ENCODE measurements at regions not wholly inside any gene's neighbourhood (a gene's known extent, or its start where the extent isn't known, plus 50 kb on each side); places are given as distances from the start of the nearest gene placed in this dataset.
"Not testable (repeated sequence)": the region's sequence is repeated elsewhere in the genome, so short reads cannot be mapped to it uniquely, and the experiment has no call there.

DNA sequence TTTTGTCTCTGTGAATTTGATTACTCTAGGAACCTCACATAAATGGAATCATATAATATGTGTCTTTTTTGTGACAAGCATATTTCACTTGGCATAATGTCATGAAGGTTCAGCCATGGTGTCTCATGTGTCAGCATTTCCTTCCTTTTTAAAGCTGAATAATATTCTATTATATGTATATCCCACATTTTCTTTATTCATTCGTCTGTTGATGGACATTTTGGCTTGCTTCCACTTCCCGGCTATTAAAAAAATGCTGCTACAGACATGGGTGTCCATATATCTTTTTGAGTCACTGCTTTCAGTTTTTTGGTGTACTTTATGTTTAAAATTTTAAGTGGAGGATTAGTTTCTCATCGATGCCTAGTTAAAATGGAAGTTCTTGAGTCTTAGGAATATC, 59.8 kb upstream of the C5orf63 start:
- DNase-seq (ENCODE audit: low read depth): no peak

- DNase-seq (ENCODE audit: low read depth): no peak
These were observed 63.6 kb upstream of the C5orf63 start for GRCh38 chr5:127136908-127137307.

GRCh38 chr5:127143722-127144121, 70.4 kb upstream of the C5orf63 start:
- DNase-seq (ENCODE audit: low read depth): no peak

DNA sequence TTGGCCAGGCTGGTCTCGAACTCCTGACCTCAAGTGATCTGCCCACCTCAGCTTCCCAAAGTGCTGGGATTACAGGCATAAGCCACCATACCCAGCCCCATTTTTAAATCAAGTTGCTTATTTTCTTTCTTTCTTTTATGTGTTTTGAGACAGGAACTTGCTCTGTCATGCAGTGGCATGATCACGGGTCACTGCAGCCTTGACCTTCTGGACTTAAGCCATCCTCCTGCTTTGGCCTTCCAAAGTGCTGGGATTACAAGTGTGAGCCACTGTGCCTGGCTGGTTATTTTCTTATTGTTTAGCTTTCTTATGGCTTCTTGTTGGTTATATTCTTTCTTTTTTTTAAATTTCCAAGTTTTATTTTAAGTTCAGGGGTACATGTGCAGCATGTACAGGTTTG, 79.7 kb upstream of the C5orf63 start:
- DNase-seq (ENCODE audit: low read depth): no peak

DNA sequence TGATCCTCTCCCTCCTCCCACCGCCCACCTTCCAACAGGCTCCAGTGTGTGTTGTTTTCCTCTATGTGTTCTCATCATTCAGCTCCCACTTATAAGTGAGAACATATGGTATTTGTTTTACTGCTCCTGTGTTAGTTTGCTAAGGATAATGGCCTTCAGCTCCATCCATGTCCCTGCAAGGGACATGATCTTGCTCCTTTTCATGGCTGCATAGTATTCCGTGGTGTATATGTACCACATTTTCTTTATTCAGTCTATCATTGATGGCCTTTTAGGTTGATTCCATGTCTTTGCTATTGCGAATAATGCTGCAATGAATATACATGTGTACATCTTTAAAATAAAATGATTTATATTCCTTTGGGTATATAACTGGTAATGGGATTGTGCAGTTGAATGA, 80.2 kb upstream of the C5orf63 start:
- no peak for DNase-seq (ENCODE audit: low read depth)

GRCh38 chr5:127163750-127164149, 90.4 kb upstream of the C5orf63 start:
- no peak for DNase-seq (ENCODE audit: low read depth)

GRCh38 chr5:127170918-127171600, 97.8 kb upstream of the C5orf63 start:
- no peak for DNase-seq (ENCODE audit: low read depth)

GRCh38 chr5:127176769-127177168, 103.5 kb upstream of the C5orf63 start:
- DNase-seq (ENCODE audit: low read depth): no peak

DNA sequence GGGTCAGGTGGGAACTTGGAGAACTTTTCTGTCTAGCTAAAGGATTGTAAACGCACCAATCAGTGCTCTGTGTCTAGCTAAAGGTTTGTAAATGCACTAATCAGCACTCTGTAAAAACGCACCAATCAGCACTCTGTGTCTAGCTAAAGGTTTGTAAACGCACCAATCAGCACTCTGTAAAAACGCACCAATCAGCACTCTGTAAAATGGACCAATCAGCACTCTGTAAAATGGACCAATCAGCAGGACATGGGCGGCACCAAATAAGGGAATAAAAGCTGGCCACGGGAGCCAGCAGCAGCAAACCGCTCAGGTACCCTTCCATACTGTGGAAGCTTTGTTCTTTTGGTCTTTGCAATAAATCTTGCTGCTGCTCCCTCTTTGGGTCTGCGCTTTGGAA, 108.0 kb upstream of the MEGF10 start:
- DNase-seq (ENCODE audit: low read depth): not testable (repeated sequence)

DNA sequence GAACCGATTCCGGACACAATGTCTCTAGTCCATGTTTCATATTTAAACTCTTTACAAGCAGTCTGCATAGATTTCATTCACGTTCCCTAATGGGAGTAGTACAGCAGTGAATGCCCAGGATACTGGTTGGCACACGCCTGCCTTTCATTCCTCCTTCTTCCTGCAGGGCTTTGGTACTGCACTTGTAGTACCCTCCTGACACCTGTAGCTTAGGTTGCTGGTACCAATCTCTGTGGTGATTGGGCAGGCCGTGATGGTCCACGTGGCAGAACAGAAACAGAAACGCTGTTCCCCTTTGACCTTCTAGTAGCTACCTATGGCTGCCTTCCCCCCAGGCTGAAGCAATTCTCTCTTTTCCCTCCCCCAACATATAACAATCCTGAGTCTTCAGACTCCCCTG, 107.3 kb upstream of the MEGF10 start:
- DNase-seq (ENCODE audit: low read depth): no peak

GRCh38 chr5:127184851-127185250, 105.7 kb upstream of the MEGF10 start:
- no peak for DNase-seq (ENCODE audit: low read depth)

DNA sequence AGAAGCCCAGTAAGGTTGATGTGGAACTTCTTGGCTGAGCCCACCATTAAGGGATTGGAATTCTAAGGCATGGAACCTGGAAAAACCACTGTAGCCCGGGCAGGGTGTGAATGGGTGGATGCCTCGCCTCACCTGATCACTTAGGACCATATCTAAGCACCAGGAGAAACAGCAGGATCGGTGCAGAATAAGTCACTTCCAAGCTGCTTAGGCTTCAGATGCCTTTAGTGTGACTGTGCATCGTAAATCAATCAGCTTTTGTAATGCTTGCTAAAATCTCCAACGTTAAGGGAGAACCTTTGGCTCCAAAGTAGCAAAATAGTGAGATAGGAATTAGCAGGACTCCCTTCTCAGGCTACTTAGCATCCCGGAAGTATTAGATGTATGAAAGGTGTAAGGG, 103.9 kb upstream of the MEGF10 start:
- DNase-seq (ENCODE audit: low read depth): no peak

GRCh38 chr5:127187706-127188105, 102.9 kb upstream of the MEGF10 start:
- DNase-seq (ENCODE audit: low read depth): no peak

DNA sequence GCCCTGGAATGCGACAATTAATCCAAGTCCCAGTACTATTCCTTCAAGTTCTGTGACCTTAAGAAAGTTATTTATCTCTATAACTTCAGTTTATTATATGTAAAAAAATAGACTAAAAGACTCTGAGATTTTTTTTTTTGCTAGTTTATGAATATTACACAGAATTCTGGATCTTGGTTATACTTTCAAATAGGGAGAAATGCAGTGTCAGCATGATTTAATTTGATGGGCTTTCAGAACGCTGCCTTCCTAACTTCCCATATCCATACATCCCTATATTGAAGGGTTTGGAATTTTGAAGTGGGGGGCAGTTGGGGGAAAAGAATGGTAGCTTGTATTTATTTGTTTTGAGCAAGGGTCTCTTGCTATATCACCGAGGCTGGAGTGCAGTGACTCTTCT, 98.4 kb upstream of the MEGF10 start:
- no peak for DNase-seq (ENCODE audit: low read depth)

GRCh38 chr5:127192836-127193338, 97.7 kb upstream of the MEGF10 start:
- no peak for DNase-seq (ENCODE audit: low read depth)

- DNase-seq (ENCODE audit: low read depth): no peak
These were observed 94.6 kb upstream of the MEGF10 start for GRCh38 chr5:127196042-127196441.

- DNase-seq (ENCODE audit: low read depth): not testable (repeated sequence)
These were observed 93.0 kb upstream of the MEGF10 start for GRCh38 chr5:127197402-127198167.

GRCh38 chr5:127202738-127203137, 87.9 kb upstream of the MEGF10 start:
- DNase-seq (ENCODE audit: low read depth): not testable (repeated sequence)

GRCh38 chr5:127203818-127204217, 86.8 kb upstream of the MEGF10 start:
- no peak for DNase-seq (ENCODE audit: low read depth)

GRCh38 chr5:127205147-127205546, 85.4 kb upstream of the MEGF10 start:
- no peak for DNase-seq (ENCODE audit: low read depth)

DNA sequence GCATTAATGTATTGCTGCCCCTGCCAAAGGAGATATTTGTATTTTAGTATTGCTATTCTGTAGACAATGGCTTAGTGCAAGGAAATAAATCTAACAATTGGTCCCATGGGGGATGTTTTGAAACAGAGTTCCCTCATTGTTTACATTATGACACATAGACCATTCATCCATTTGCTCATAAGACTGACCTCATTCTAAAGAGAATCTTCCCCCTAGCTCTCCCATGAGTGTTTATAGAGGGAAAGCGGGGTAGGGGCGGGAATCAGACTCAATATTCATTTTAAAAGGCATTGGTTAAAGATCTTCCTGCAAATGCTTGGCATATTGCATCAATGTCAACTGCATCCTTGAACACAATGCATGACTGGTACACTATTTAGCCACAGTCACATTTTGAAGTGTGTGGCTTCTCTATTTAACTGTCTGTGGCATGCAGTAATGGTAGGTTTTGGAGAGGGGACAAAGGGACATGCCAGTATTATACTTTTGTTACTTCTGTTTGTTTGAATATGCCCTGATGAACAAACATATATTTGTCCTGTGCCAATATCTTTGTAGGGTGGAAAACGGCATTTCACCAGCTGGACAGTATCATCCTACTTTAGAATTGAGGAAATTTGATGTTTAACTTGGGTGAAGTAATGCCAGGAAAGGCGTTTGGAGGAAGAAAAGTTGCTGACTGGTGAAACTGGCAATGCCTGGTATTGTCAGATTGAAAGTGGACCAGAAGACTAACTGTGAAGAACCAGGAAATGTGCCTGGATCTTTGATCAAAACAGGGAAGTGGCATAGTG, 84.1 kb upstream of the MEGF10 start:
- no peak for DNase-seq (ENCODE audit: low read depth)

DNA sequence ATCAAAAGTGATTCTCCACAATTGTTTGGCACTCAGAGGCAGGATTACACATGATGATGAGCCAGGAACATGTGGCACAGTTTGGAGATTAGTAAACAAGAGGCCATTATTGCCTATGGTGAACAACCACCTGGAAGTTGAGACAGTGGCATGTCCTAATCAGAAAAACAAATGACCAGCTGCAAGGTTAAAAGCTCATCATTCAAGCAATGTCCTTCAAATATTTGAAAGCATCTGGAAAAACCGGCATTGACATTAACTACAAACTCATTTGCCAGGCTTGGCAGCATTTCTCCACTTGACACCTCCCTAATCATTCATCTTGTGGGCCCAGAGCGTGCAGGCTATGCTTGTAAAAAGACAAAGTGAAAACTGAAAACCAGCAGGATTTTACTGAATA, 80.6 kb upstream of the MEGF10 start:
- DNase-seq (ENCODE audit: low read depth): no peak

DNA sequence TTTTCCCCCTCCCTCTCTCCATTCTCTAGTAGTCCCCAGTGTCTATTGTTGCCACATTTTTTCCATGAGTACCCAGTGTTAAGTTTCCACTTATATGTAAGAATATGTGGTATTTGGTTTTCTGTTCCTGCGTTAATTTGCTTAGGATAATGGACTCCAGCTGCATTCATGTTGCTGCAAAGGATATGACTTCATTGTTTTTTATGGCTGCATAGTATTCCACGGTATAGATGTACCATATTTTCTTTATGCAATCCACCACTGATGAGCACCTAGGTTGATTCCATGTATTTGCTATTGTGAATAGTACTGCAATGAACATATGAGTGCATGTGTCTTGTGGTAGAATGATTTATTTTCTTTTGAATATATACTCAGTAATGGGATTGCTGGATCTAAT, 77.4 kb upstream of the MEGF10 start:
- no peak for DNase-seq (ENCODE audit: low read depth)

All from CMK (cell line).